HepG2 (cell line): ENCODE measurements at regions not wholly inside any gene's neighbourhood (a gene's known extent, or its start where the extent isn't known, plus 50 kb on each side); places are given as distances from the start of the nearest gene placed in this dataset.

Experiments used
- CEBPG ChIP-seq: IDR thresholded peaks from 2 replicates; pipeline ENCODE4 v1.6.1; 2016
- ESRRA ChIP-seq: sonication (generic); formaldehyde crosslinking; IDR thresholded peaks from 2 replicates; pipeline ENCODE4 v1.5.1; 2020; ENCODE audit warnings: mild to moderate bottlenecking, low read depth, missing genetic modification reagents
- HNF4A ChIP-seq: sonication (generic); formaldehyde crosslinking; IDR thresholded peaks from 2 replicates; pipeline ENCODE4 v1.4.0; 2020; ENCODE audit warnings: missing genetic modification reagents
- MAZ ChIP-seq, 2 experiments: sonication (generic) in 1 of 2; formaldehyde crosslinking in 1 of 2; IDR thresholded peaks; 2 replicates each; pipeline versions ENCODE4 v1.5.0 to v1.6.1; 2012 to 2020; ENCODE audit warnings: low read depth in 2 of 2, mild to moderate bottlenecking in 2 of 2, borderline replicate concordance in 1 of 2, improper control_type of control experiment in 1 of 2, low read length in 1 of 2, missing genetic modification reagents in 1 of 2, moderate library complexity in 1 of 2
- SPEN ChIP-seq: sonication (generic); formaldehyde crosslinking; IDR thresholded peaks from 2 replicates; pipeline ENCODE4 v1.5.1; 2020; ENCODE audit warnings: low read depth, mild to moderate bottlenecking, missing genetic modification reagents
- THAP7 ChIP-seq: sonication (generic); formaldehyde crosslinking; IDR thresholded peaks from 2 replicates; pipeline ENCODE4 v1.8.1; 2023; ENCODE audit warnings: mild to moderate bottlenecking, missing genetic modification reagents
- ZBTB43 ChIP-seq: sonication (generic); formaldehyde crosslinking; conservative IDR thresholded peaks from 2 replicates; pipeline ENCODE4 v1.4.0; 2020; ENCODE audit warnings: missing genetic modification reagents
- ZNF142 ChIP-seq: sonication (generic); formaldehyde crosslinking; IDR thresholded peaks from 2 replicates; pipeline ENCODE4 v1.4.0; 2020; ENCODE audit warnings: missing genetic modification reagents
- ZNF33B ChIP-seq: sonication (generic); formaldehyde crosslinking; IDR thresholded peaks from 2 replicates; pipeline ENCODE4 v1.5.1; 2020; ENCODE audit warnings: mild to moderate bottlenecking, missing genetic modification reagents

- TF ChIP-seq ZNF142 (CRISPR knock-in tag) (no peak), ZNF33B (CRISPR knock-in tag) (no peak), CEBPG (CRISPR knock-in tag) (no peak), ESRRA (CRISPR knock-in tag) (no peak), THAP7 (CRISPR knock-in tag) (no peak), MAZ (IDR thresholded peaks at IDR 0.05; ENCODE audit: borderline replicate concordance, low read depth, low read length) (no peak), MAZ (CRISPR knock-in tag; IDR thresholded peaks at IDR 0.05; ENCODE audit: low read depth) (no peak), ZBTB43 (CRISPR knock-in tag) (no peak), HNF4A (peak; percentile 58), SPEN (CRISPR knock-in tag) (no peak)
Observed at GRCh38 chr18:76558881-76559667, 64.0 kb upstream of the ZNF516 start (continued).
